Upper lobe of left lung (tissue), 6 donors: ENCODE measurements at regions not wholly inside any gene's neighbourhood (a gene's known extent, or its start where the extent isn't known, plus 50 kb on each side); places are given as distances from the start of the nearest gene placed in this dataset.

Experiments
- ATAC-seq, 2 donors: fragments of 200-7000 bp; cut with Tn5 transposase; one replicate each; pipeline ENCODE4 v1.9.1; 2022; ENCODE audit warnings: mild to moderate bottlenecking in 2 of 2, moderate library complexity in 2 of 2; ENCODE audit not compliant: low FRiP score in 2 of 2
- DNase-seq, 2 donors: peaks; one replicate each; pipeline ENCODE4 v3.0.0-alpha.2; 2019 to 2020
- H3K27ac ChIP-seq, 4 donors: fragments of 200-600 bp; sonication (generic); one replicate each; pipeline ENCODE4 v1.5.1; 2016 to 2019
- H3K27me3 ChIP-seq, 4 donors: fragments of 200-600 bp; sonication (generic); one replicate each; pipeline ENCODE4 v1.5.1; 2017 to 2019
- H3K36me3 ChIP-seq, 4 donors: fragments of 200-600 bp; sonication (generic); one replicate each; pipeline ENCODE4 v1.5.1; 2016 to 2019
- H3K4me1 ChIP-seq, 4 donors: fragments of 200-600 bp; sonication (generic); one replicate each; pipeline ENCODE4 v1.5.1; 2018 to 2019
- H3K4me3 ChIP-seq, 4 donors: fragments of 200-600 bp; sonication (generic); one replicate each; pipeline ENCODE4 v1.5.1; 2017 to 2019; ENCODE audit warnings: mild to moderate bottlenecking in 2 of 4, moderate library complexity in 1 of 4
- H3K9me3 ChIP-seq, 4 donors: fragments of 200-600 bp; sonication (generic); one replicate each; pipeline ENCODE4 v1.5.1; 2018 to 2019
- CTCF ChIP-seq, 6 experiments: fragments of 450-650 bp in 4 of 6; fragments of 200-600 bp in 2 of 6; sonication (generic) in 2 of 6; IDR thresholded peaks; one replicate each; pipeline ENCODE4 v1.5.1; 2016 to 2019; ENCODE audit warnings: antibody characterized with exemption in 6 of 6
- EP300 ChIP-seq, 4 donors: sonication (generic); formaldehyde crosslinking; IDR thresholded peaks; one replicate each; pipeline ENCODE4 v1.5.1; 2017; ENCODE audit warnings: antibody characterized with exemption in 4 of 4, control low read depth in 2 of 4
- POLR2A ChIP-seq, 4 donors: fragments of 450-650 bp; IDR thresholded peaks; one replicate each; pipeline ENCODE4 v1.5.1; 2016 to 2017; ENCODE audit warnings: antibody characterized with exemption in 4 of 4, mild to moderate bottlenecking in 2 of 4
- POLR2AphosphoS5 ChIP-seq, 2 donors: sonication (generic); formaldehyde crosslinking; IDR thresholded peaks; one replicate each; pipeline ENCODE4 v1.5.1; 2017; ENCODE audit warnings: antibody characterized with exemption in 2 of 2
- WGBS, 2 donors: methylation state at CpG; one replicate each; pipeline ENCODE4 v1.1.5; 2017 to 2018; 5-methylcytosine and 5-hydroxymethylcytosine counted together
- donor health status: DM: no; HTN: no; CAD: no; lungs with moderate emphysema.
- donor health status: DM: no; HTN: yes; CAD: no; lungs with severe emphysema.

GRCh38 chr1:4380564-4381168 is 273.7 kb upstream of the AJAP1 start:
- H3K9me3 ChIP-seq = peaks cover 0 to 21% (median 3%) of the 10 kb centered on the region in 4 donors
- WGBS, 2 donors = 45 to 55% methylated on average over 3 of the region's 3 CpGs
- H3K4me1 ChIP-seq = no peaks in the 10 kb centered on the region
- TF ChIP-seq CTCF (IDR thresholded peaks at IDR 0.05) = no peak
- TF ChIP-seq POLR2AphosphoS5 (IDR thresholded peaks at IDR 0.05) = no peak
- H3K36me3 ChIP-seq = no peaks in the 10 kb centered on the region
- no peak overlapping the region for H3K4me3 ChIP-seq
- DNase-seq = no peak
- no peak overlapping the region for H3K27ac ChIP-seq
- ATAC-seq = no peak
- no peaks in the 10 kb centered on the region for H3K27me3 ChIP-seq

- no peak overlapping the region for H3K4me3 ChIP-seq
- H3K9me3 ChIP-seq = peaks cover 0 to 10% (median 7%) of the 10 kb centered on the region in 4 donors
- no peaks in the 10 kb centered on the region for H3K27me3 ChIP-seq
- ATAC-seq (no peak), DNase-seq (no peak)
- no peaks in the 10 kb centered on the region for H3K36me3 ChIP-seq
- no peak overlapping the region for H3K27ac ChIP-seq
- H3K4me1 ChIP-seq = no peaks in the 10 kb centered on the region
- TF ChIP-seq POLR2AphosphoS5 (IDR thresholded peaks at IDR 0.05) (no peak), CTCF (IDR thresholded peaks at IDR 0.05) (no peak), POLR2A (IDR thresholded peaks at IDR 0.05) (no peak), EP300 (IDR thresholded peaks at IDR 0.05) (no peak)
- 50 to 88% methylated on average over 1 of the region's 1 CpG for WGBS, 2 donors
These were observed 261.2 kb upstream of the AJAP1 start for GRCh38 chr1:4393191-4393590.

- 90% methylated on average over 8 of the region's 8 CpGs for WGBS, 2 donors
- Histone ChIP-seq H3K27ac (no peak overlapping the region), H3K4me1 (no peaks in the 10 kb centered on the region), H3K36me3 (no peaks in the 10 kb centered on the region), H3K9me3 (peaks cover 0 to 10% (median 7%) of the 10 kb centered on the region in 4 donors), H3K27me3 (no peaks in the 10 kb centered on the region), H3K4me3 (no peak overlapping the region)
- no peak for ATAC-seq
- TF ChIP-seq EP300 (IDR thresholded peaks at IDR 0.05) (no peak), POLR2A (IDR thresholded peaks at IDR 0.05) (no peak), CTCF (IDR thresholded peaks at IDR 0.05) (no peak), POLR2AphosphoS5 (IDR thresholded peaks at IDR 0.05) (no peak)
- DNase-seq = no peak
These were observed 260.0 kb upstream of the AJAP1 start for GRCh38 chr1:4394366-4394765.

- no peak for TF ChIP-seq POLR2A (IDR thresholded peaks at IDR 0.05)
- no peak for TF ChIP-seq CTCF (IDR thresholded peaks at IDR 0.05)
- TF ChIP-seq EP300 (IDR thresholded peaks at IDR 0.05) = no peak
- TF ChIP-seq POLR2AphosphoS5 (IDR thresholded peaks at IDR 0.05) = no peak
- H3K36me3 ChIP-seq = no peaks in the 10 kb centered on the region
- H3K4me1 ChIP-seq = no peaks in the 10 kb centered on the region
- no peaks in the 10 kb centered on the region for H3K27me3 ChIP-seq
- 44 to 56% methylated on average over 3 of the region's 3 CpGs for WGBS, 2 donors
- no peak overlapping the region for H3K4me3 ChIP-seq
- DNase-seq = no peak
- no peak overlapping the region for H3K27ac ChIP-seq
- no peak for ATAC-seq
- H3K9me3 ChIP-seq = peaks cover 0 to 10% (median 7%) of the 10 kb centered on the region in 4 donors
These were observed 259.3 kb upstream of the AJAP1 start for GRCh38 chr1:4395158-4395557.

GRCh38 chr1:4395676-4396075 is 258.7 kb upstream of the AJAP1 start:
- ATAC-seq (peak in 1 of 2 donors; percentile 57), DNase-seq (no peak)
- no peak for TF ChIP-seq EP300 (IDR thresholded peaks at IDR 0.05)
- no peak for TF ChIP-seq CTCF (IDR thresholded peaks at IDR 0.05)
- no peak for TF ChIP-seq POLR2AphosphoS5 (IDR thresholded peaks at IDR 0.05)
- Histone ChIP-seq H3K36me3 (no peaks in the 10 kb centered on the region), H3K9me3 (peaks cover 0 to 10% (median 7%) of the 10 kb centered on the region in 4 donors), H3K27ac (no peak overlapping the region), H3K27me3 (no peaks in the 10 kb centered on the region), H3K4me1 (no peaks in the 10 kb centered on the region), H3K4me3 (no peak overlapping the region)
- 68 to 84% methylated on average over 5 of the region's 5 CpGs for WGBS, 2 donors
